ENCODE measurements at regions not wholly inside any gene's neighbourhood (a gene's known extent, or its start where the extent isn't known, plus 50 kb on each side); places are given as distances from the start of the nearest gene placed in this dataset.
"Not testable (repeated sequence)": the region's sequence is repeated elsewhere in the genome, so short reads cannot be mapped to it uniquely, and the experiment has no call there.

- no peak for DNase-seq
Observed at GRCh38 chr3:118765636-118766305, 268.9 kb downstream of the IGSF11 start.

- no peak for DNase-seq
Observed at GRCh38 chr3:118766306-118766669, 268.4 kb downstream of the IGSF11 start.

GRCh38 chr3:118772036-118772435 lies 262.6 kb downstream of the IGSF11 start:
- DNase-seq, result no peak

GRCh38 chr3:118772547-118773011 lies 262.1 kb downstream of the IGSF11 start:
- DNase-seq, result peak; percentile 29

GRCh38 chr3:118775021-118775420 lies 259.6 kb downstream of the IGSF11 start:
- DNase-seq, result no peak

GRCh38 chr3:118778201-118778600 lies 256.4 kb downstream of the IGSF11 start:
- DNase-seq, result no peak

GRCh38 chr3:118781232-118781631 lies 253.4 kb downstream of the IGSF11 start:
- no peak for DNase-seq

- DNase-seq, result no peak
Observed at GRCh38 chr3:118781839-118782238, 252.8 kb downstream of the IGSF11 start.

GRCh38 chr3:118782755-118783202 lies 251.9 kb downstream of the IGSF11 start:
- DNase-seq, result no peak

GRCh38 chr3:118785415-118785814 lies 249.2 kb downstream of the IGSF11 start:
- no peak for DNase-seq

GRCh38 chr3:118791246-118791645 lies 243.4 kb downstream of the IGSF11 start:
- DNase-seq, result no peak

- no peak for DNase-seq
Observed at GRCh38 chr3:118792191-118792590, 242.5 kb downstream of the IGSF11 start.

GRCh38 chr3:118793176-118793575 lies 241.5 kb downstream of the IGSF11 start:
- DNase-seq, result no peak

GRCh38 chr3:118799303-118799702 lies 235.3 kb downstream of the IGSF11 start:
- no peak for DNase-seq

- no peak for DNase-seq
Observed at GRCh38 chr3:118801899-118802298, 232.7 kb downstream of the IGSF11 start.

GRCh38 chr3:118802325-118803095 lies 232.1 kb downstream of the IGSF11 start:
- no peak for DNase-seq

GRCh38 chr3:118803096-118803476 lies 231.6 kb downstream of the IGSF11 start:
- DNase-seq, result no peak

- no peak for DNase-seq
Observed at GRCh38 chr3:118805007-118805406, 229.6 kb downstream of the IGSF11 start.

- no peak for DNase-seq
Observed at GRCh38 chr3:118806423-118806822, 228.2 kb downstream of the IGSF11 start.

- not testable (repeated sequence) for DNase-seq
Observed at GRCh38 chr3:118807349-118807748, 227.3 kb downstream of the IGSF11 start.

- peak; percentile 32 for DNase-seq
Observed at GRCh38 chr3:118808723-118809122, 225.9 kb downstream of the IGSF11 start.

- no peak for DNase-seq
Observed at GRCh38 chr3:118809696-118810498, 224.7 kb downstream of the IGSF11 start.

GRCh38 chr3:118810499-118811035 lies 224.1 kb downstream of the IGSF11 start:
- no peak for DNase-seq
